ENCODE measurements at regions not wholly inside any gene's neighbourhood (a gene's known extent, or its start where the extent isn't known, plus 50 kb on each side); places are given as distances from the start of the nearest gene placed in this dataset.

DNA sequence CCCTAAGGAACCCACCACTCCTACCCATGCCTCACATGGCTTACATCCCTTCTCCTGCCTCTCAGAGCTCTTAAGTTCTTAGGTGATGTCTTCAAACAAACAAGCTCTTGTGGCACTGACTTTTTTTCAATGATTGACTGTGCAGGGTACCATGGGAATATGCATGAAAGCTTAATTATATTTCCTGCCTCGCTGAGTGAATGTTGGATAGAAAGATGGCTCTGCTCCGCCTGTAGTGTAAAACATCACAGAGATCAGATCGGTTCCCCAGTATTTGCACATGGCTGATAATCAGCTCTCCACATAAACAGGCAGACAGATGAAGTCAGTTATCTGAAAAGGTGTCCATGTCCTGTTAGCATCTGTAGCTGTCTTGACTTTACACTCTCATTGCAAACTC lies 820.8 kb downstream of the TDRD15 start:
- TF ChIP-seq, protein P1, sequence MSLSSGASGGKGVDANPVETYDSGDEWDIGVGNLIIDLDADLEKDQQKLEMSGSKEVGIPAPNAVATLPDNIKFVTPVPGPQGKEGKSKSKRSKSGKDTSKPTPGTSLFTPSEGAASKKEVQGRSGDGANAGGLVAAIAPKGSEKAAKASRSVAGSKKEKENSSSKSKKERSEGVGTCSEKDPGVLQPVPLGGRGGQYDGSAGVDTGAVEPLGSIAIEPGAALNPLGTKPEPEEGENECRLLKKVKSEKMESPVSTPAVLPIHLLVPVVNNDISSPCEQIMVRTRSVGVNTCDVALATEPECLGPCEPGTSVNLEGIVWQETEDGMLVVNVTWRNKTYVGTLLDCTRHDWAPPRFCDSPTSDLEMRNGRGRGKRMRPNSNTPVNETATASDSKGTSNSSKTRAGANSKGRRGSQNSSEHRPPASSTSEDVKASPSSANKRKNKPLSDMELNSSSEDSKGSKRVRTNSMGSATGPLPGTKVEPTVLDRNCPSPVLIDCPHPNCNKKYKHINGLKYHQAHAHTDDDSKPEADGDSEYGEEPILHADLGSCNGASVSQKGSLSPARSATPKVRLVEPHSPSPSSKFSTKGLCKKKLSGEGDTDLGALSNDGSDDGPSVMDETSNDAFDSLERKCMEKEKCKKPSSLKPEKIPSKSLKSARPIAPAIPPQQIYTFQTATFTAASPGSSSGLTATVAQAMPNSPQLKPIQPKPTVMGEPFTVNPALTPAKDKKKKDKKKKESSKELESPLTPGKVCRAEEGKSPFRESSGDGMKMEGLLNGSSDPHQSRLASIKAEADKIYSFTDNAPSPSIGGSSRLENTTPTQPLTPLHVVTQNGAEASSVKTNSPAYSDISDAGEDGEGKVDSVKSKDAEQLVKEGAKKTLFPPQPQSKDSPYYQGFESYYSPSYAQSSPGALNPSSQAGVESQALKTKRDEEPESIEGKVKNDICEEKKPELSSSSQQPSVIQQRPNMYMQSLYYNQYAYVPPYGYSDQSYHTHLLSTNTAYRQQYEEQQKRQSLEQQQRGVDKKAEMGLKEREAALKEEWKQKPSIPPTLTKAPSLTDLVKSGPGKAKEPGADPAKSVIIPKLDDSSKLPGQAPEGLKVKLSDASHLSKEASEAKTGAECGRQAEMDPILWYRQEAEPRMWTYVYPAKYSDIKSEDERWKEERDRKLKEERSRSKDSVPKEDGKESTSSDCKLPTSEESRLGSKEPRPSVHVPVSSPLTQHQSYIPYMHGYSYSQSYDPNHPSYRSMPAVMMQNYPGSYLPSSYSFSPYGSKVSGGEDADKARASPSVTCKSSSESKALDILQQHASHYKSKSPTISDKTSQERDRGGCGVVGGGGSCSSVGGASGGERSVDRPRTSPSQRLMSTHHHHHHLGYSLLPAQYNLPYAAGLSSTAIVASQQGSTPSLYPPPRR (CRISPR knock-in tag; IDR thresholded peaks at IDR 0.05; ENCODE audit: borderline replicate concordance), result no peak
- TF ChIP-seq ZNF644 (CRISPR knock-in tag; IDR thresholded peaks at IDR 0.05; ENCODE audit: low read depth), result no peak
- TF ChIP-seq JARID2 (CRISPR knock-in tag; IDR thresholded peaks at IDR 0.05; ENCODE audit: insufficient replicate concordance), result no peak
- TF ChIP-seq POLR2A (IDR thresholded peaks at IDR 0.05; ENCODE audit: insufficient read depth in 1 of 2, low read depth in 2 of 2, low read length in 2 of 2), result no peak
- no peak for TF ChIP-seq ZNF766 (CRISPR knock-in tag; IDR thresholded peaks at IDR 0.05; ENCODE audit: borderline replicate concordance)
- TF ChIP-seq, protein P2, sequence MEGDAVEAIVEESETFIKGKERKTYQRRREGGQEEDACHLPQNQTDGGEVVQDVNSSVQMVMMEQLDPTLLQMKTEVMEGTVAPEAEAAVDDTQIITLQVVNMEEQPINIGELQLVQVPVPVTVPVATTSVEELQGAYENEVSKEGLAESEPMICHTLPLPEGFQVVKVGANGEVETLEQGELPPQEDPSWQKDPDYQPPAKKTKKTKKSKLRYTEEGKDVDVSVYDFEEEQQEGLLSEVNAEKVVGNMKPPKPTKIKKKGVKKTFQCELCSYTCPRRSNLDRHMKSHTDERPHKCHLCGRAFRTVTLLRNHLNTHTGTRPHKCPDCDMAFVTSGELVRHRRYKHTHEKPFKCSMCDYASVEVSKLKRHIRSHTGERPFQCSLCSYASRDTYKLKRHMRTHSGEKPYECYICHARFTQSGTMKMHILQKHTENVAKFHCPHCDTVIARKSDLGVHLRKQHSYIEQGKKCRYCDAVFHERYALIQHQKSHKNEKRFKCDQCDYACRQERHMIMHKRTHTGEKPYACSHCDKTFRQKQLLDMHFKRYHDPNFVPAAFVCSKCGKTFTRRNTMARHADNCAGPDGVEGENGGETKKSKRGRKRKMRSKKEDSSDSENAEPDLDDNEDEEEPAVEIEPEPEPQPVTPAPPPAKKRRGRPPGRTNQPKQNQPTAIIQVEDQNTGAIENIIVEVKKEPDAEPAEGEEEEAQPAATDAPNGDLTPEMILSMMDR (CRISPR knock-in tag; IDR thresholded peaks at IDR 0.05), result no peak
- no peak for TF ChIP-seq ZNF317 (CRISPR knock-in tag; IDR thresholded peaks at IDR 0.05)

Measured in HepG2 (cell line).